Activated naive CD8-positive, alpha-beta T cell treated with anti-CD3 and anti-CD28 coated beads for 36 hours (primary cell): ENCODE measurements at regions not wholly inside any gene's neighbourhood (a gene's known extent, or its start where the extent isn't known, plus 50 kb on each side); places are given as distances from the start of the nearest gene placed in this dataset.
"Not testable (repeated sequence)": the region's sequence is repeated elsewhere in the genome, so short reads cannot be mapped to it uniquely, and the experiment has no call there.

ENCODE experiments used
- DNase-seq: peaks from one replicate; pipeline ENCODE4 v3.0.0; 2021
- H3K27ac Mint-ChIP-seq: one replicate; pipeline ENCODE4 v1.8.0; 2022; ENCODE audit warnings: mild to moderate bottlenecking, moderate library complexity, mixed read lengths
- H3K27me3 Mint-ChIP-seq: one replicate; pipeline ENCODE4 v1.8.0; 2022; ENCODE audit warnings: mild to moderate bottlenecking, mixed read lengths
- H3K36me3 Mint-ChIP-seq: one replicate; pipeline ENCODE4 v1.8.0; 2021; ENCODE audit warnings: mild to moderate bottlenecking, mixed read lengths
- H3K4me1 Mint-ChIP-seq: one replicate; pipeline ENCODE4 v1.8.0; 2021; ENCODE audit warnings: mixed read lengths
- H3K4me3 Mint-ChIP-seq: one replicate; pipeline ENCODE4 v1.8.0; 2022; ENCODE audit warnings: mild to moderate bottlenecking, moderate library complexity, mixed read lengths
- H3K9me3 Mint-ChIP-seq: one replicate; pipeline ENCODE4 v1.8.0; 2022; ENCODE audit warnings: mixed read lengths

GRCh38 chr4:159016593-159017024 is 86.3 kb upstream of the RAPGEF2 start:
- H3K27me3 Mint-ChIP-seq: peaks cover 8% of the 10 kb centered on the region
- no peaks in the 10 kb centered on the region for H3K9me3 Mint-ChIP-seq
- no peak overlapping the region for H3K27ac Mint-ChIP-seq
- no peak for DNase-seq
- H3K4me3 Mint-ChIP-seq: no peak overlapping the region
- no peaks in the 10 kb centered on the region for H3K36me3 Mint-ChIP-seq
- no peaks in the 10 kb centered on the region for H3K4me1 Mint-ChIP-seq

GRCh38 chr4:159017323-159018026 is 85.4 kb upstream of the RAPGEF2 start:
- Mint-ChIP-seq H3K36me3 (no peaks in the 10 kb centered on the region), H3K27me3 (peaks cover 8% of the 10 kb centered on the region), H3K4me1 (no peaks in the 10 kb centered on the region), H3K27ac (no peak overlapping the region), H3K9me3 (no peaks in the 10 kb centered on the region), H3K4me3 (no peak overlapping the region)
- DNase-seq: no peak

GRCh38 chr4:159018062-159018629 is 84.7 kb upstream of the RAPGEF2 start:
- Mint-ChIP-seq H3K9me3 (no peaks in the 10 kb centered on the region), H3K36me3 (no peaks in the 10 kb centered on the region), H3K27ac (no peak overlapping the region), H3K27me3 (peaks cover 8% of the 10 kb centered on the region), H3K4me3 (no peak overlapping the region), H3K4me1 (no peaks in the 10 kb centered on the region)
- no peak for DNase-seq

GRCh38 chr4:159019356-159019755 is 83.5 kb upstream of the RAPGEF2 start:
- Mint-ChIP-seq H3K4me3 (no peak overlapping the region), H3K9me3 (no peaks in the 10 kb centered on the region), H3K27me3 (peaks cover 8% of the 10 kb centered on the region), H3K27ac (no peak overlapping the region), H3K4me1 (no peaks in the 10 kb centered on the region), H3K36me3 (no peaks in the 10 kb centered on the region)
- DNase-seq: no peak

- Mint-ChIP-seq H3K4me1 (no peaks in the 10 kb centered on the region), H3K4me3 (no peak overlapping the region)
- no peak for DNase-seq
These were observed 81.1 kb upstream of the RAPGEF2 start for GRCh38 chr4:159021597-159022385.

GRCh38 chr4:159023741-159024140 is 79.1 kb upstream of the RAPGEF2 start:
- DNase-seq: no peak
- H3K9me3 Mint-ChIP-seq: no peaks in the 10 kb centered on the region
- H3K27me3 Mint-ChIP-seq: peaks cover 4% of the 10 kb centered on the region
- H3K27ac Mint-ChIP-seq: no peak overlapping the region
- H3K36me3 Mint-ChIP-seq: no peaks in the 10 kb centered on the region
- no peak overlapping the region for H3K4me3 Mint-ChIP-seq
- H3K4me1 Mint-ChIP-seq: no peaks in the 10 kb centered on the region

More at GRCh38 chr4:159021597-159022385, 81.1 kb upstream of the RAPGEF2 start:
- Mint-ChIP-seq H3K27ac (no peak overlapping the region), H3K36me3 (no peaks in the 10 kb centered on the region), H3K9me3 (no peaks in the 10 kb centered on the region), H3K27me3 (peaks cover 8% of the 10 kb centered on the region)

- H3K4me3 Mint-ChIP-seq: no peak overlapping the region
- no peak overlapping the region for H3K27ac Mint-ChIP-seq
- H3K27me3 Mint-ChIP-seq: peaks cover 8% of the 10 kb centered on the region
- H3K36me3 Mint-ChIP-seq: no peaks in the 10 kb centered on the region
- DNase-seq: no peak
- no peaks in the 10 kb centered on the region for H3K9me3 Mint-ChIP-seq
- no peaks in the 10 kb centered on the region for H3K4me1 Mint-ChIP-seq
These were observed 78.6 kb upstream of the RAPGEF2 start for GRCh38 chr4:159024266-159024665.

GRCh38 chr4:159024828-159025227 is 78.1 kb upstream of the RAPGEF2 start:
- Mint-ChIP-seq H3K4me3 (no peak overlapping the region), H3K4me1 (no peaks in the 10 kb centered on the region), H3K9me3 (no peaks in the 10 kb centered on the region), H3K27ac (no peak overlapping the region), H3K27me3 (peaks cover 4% of the 10 kb centered on the region), H3K36me3 (no peaks in the 10 kb centered on the region)
- no peak for DNase-seq

- Mint-ChIP-seq H3K27me3 (peaks cover 8% of the 10 kb centered on the region), H3K4me3 (no peak overlapping the region)
These were observed 76.5 kb upstream of the RAPGEF2 start for GRCh38 chr4:159026329-159026728.

GRCh38 chr4:159027535-159027934 is 75.3 kb upstream of the RAPGEF2 start:
- peaks cover 16% of the 10 kb centered on the region for H3K27me3 Mint-ChIP-seq
- DNase-seq: no peak
- H3K27ac Mint-ChIP-seq: no peak overlapping the region
- no peaks in the 10 kb centered on the region for H3K9me3 Mint-ChIP-seq
- no peaks in the 10 kb centered on the region for H3K4me1 Mint-ChIP-seq
- no peak overlapping the region for H3K4me3 Mint-ChIP-seq
- H3K36me3 Mint-ChIP-seq: no peaks in the 10 kb centered on the region

More at GRCh38 chr4:159026329-159026728, 76.5 kb upstream of the RAPGEF2 start:
- no peak for DNase-seq
- Mint-ChIP-seq H3K4me1 (no peaks in the 10 kb centered on the region), H3K9me3 (no peaks in the 10 kb centered on the region), H3K36me3 (no peaks in the 10 kb centered on the region), H3K27ac (no peak overlapping the region)

- no peaks in the 10 kb centered on the region for H3K9me3 Mint-ChIP-seq
- DNase-seq: no peak
- peaks cover 21% of the 10 kb centered on the region for H3K27me3 Mint-ChIP-seq
- H3K4me3 Mint-ChIP-seq: no peak overlapping the region
- no peak overlapping the region for H3K27ac Mint-ChIP-seq
- H3K4me1 Mint-ChIP-seq: no peaks in the 10 kb centered on the region
- H3K36me3 Mint-ChIP-seq: no peaks in the 10 kb centered on the region
These were observed 73.4 kb upstream of the RAPGEF2 start for GRCh38 chr4:159029481-159029880.

GRCh38 chr4:159030297-159030696 is 72.6 kb upstream of the RAPGEF2 start:
- H3K4me1 Mint-ChIP-seq, H3K9me3 Mint-ChIP-seq, H3K4me3 Mint-ChIP-seq, H3K36me3 Mint-ChIP-seq, DNase-seq, H3K27ac Mint-ChIP-seq: not testable (repeated sequence)
- peaks cover 21% of the 10 kb centered on the region for H3K27me3 Mint-ChIP-seq

- H3K36me3 Mint-ChIP-seq: no peaks in the 10 kb centered on the region
- DNase-seq: no peak
These were observed 67.3 kb upstream of the RAPGEF2 start for GRCh38 chr4:159035570-159035969.

GRCh38 chr4:159038536-159038935 is 64.3 kb upstream of the RAPGEF2 start:
- no peaks in the 10 kb centered on the region for H3K4me1 Mint-ChIP-seq
- no peak for DNase-seq
- H3K9me3 Mint-ChIP-seq: no peaks in the 10 kb centered on the region
- no peak overlapping the region for H3K4me3 Mint-ChIP-seq
- no peak overlapping the region for H3K27ac Mint-ChIP-seq
- no peaks in the 10 kb centered on the region for H3K36me3 Mint-ChIP-seq
- peaks cover 25% of the 10 kb centered on the region for H3K27me3 Mint-ChIP-seq

More at GRCh38 chr4:159035570-159035969, 67.3 kb upstream of the RAPGEF2 start:
- Mint-ChIP-seq H3K27ac (no peak overlapping the region), H3K9me3 (no peaks in the 10 kb centered on the region), H3K4me1 (no peaks in the 10 kb centered on the region), H3K27me3 (peaks cover 16% of the 10 kb centered on the region), H3K4me3 (no peak overlapping the region)
